ENCODE measurements at regions not wholly inside any gene's neighbourhood (a gene's known extent, or its start where the extent isn't known, plus 50 kb on each side); places are given as distances from the start of the nearest gene placed in this dataset.

DNA sequence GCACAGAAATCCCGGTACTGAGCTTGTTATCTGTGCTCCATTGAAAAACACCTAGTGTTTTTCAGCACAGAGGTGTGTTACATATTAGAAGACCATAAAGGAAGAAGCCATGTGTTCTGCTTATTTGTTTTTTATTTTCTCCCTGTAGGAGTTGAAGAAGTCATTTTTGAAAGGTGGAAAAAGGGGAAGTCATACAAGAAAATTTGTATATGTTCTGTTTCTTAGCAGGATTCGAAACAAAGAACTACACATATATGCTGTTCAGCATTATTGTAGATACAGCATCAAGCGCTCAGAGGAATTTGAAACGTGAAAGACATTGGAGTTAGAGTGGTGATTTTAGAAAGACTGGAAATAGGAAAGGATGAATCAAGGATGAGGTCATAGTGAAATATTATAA, 345.3 kb upstream of the ADGRL2 start:
- TF ChIP-seq, protein P1, sequence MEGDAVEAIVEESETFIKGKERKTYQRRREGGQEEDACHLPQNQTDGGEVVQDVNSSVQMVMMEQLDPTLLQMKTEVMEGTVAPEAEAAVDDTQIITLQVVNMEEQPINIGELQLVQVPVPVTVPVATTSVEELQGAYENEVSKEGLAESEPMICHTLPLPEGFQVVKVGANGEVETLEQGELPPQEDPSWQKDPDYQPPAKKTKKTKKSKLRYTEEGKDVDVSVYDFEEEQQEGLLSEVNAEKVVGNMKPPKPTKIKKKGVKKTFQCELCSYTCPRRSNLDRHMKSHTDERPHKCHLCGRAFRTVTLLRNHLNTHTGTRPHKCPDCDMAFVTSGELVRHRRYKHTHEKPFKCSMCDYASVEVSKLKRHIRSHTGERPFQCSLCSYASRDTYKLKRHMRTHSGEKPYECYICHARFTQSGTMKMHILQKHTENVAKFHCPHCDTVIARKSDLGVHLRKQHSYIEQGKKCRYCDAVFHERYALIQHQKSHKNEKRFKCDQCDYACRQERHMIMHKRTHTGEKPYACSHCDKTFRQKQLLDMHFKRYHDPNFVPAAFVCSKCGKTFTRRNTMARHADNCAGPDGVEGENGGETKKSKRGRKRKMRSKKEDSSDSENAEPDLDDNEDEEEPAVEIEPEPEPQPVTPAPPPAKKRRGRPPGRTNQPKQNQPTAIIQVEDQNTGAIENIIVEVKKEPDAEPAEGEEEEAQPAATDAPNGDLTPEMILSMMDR (IDR thresholded peaks at IDR 0.05) = no peak
- TF ChIP-seq TCF7L2 (IDR thresholded peaks at IDR 0.05; ENCODE audit: low read depth, low read length) (no peak), POLR2AphosphoS5 (IDR thresholded peaks at IDR 0.05; ENCODE audit: low read depth, low read length) (no peak)
- TF ChIP-seq, protein P2, sequence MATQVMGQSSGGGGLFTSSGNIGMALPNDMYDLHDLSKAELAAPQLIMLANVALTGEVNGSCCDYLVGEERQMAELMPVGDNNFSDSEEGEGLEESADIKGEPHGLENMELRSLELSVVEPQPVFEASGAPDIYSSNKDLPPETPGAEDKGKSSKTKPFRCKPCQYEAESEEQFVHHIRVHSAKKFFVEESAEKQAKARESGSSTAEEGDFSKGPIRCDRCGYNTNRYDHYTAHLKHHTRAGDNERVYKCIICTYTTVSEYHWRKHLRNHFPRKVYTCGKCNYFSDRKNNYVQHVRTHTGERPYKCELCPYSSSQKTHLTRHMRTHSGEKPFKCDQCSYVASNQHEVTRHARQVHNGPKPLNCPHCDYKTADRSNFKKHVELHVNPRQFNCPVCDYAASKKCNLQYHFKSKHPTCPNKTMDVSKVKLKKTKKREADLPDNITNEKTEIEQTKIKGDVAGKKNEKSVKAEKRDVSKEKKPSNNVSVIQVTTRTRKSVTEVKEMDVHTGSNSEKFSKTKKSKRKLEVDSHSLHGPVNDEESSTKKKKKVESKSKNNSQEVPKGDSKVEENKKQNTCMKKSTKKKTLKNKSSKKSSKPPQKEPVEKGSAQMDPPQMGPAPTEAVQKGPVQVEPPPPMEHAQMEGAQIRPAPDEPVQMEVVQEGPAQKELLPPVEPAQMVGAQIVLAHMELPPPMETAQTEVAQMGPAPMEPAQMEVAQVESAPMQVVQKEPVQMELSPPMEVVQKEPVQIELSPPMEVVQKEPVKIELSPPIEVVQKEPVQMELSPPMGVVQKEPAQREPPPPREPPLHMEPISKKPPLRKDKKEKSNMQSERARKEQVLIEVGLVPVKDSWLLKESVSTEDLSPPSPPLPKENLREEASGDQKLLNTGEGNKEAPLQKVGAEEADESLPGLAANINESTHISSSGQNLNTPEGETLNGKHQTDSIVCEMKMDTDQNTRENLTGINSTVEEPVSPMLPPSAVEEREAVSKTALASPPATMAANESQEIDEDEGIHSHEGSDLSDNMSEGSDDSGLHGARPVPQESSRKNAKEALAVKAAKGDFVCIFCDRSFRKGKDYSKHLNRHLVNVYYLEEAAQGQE (IDR thresholded peaks at IDR 0.05; ENCODE audit: insufficient read depth in 1 of 2, low read depth in 2 of 2, low read length in 1 of 2) = no peak

Data from Panc1 (cell line).